ENCODE measurements at regions not wholly inside any gene's neighbourhood (a gene's known extent, or its start where the extent isn't known, plus 50 kb on each side); places are given as distances from the start of the nearest gene placed in this dataset.

GRCh38 chr18:14914771-14915170 is 166.8 kb downstream of the ANKRD30B start:
- TF ChIP-seq, protein P1, sequence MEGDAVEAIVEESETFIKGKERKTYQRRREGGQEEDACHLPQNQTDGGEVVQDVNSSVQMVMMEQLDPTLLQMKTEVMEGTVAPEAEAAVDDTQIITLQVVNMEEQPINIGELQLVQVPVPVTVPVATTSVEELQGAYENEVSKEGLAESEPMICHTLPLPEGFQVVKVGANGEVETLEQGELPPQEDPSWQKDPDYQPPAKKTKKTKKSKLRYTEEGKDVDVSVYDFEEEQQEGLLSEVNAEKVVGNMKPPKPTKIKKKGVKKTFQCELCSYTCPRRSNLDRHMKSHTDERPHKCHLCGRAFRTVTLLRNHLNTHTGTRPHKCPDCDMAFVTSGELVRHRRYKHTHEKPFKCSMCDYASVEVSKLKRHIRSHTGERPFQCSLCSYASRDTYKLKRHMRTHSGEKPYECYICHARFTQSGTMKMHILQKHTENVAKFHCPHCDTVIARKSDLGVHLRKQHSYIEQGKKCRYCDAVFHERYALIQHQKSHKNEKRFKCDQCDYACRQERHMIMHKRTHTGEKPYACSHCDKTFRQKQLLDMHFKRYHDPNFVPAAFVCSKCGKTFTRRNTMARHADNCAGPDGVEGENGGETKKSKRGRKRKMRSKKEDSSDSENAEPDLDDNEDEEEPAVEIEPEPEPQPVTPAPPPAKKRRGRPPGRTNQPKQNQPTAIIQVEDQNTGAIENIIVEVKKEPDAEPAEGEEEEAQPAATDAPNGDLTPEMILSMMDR (IDR thresholded peaks at IDR 0.05), result no peak
- TF ChIP-seq POLR2A (IDR thresholded peaks at IDR 0.05) (no peak), POLR2AphosphoS5 (IDR thresholded peaks at IDR 0.05) (no peak), EP300 (IDR thresholded peaks at IDR 0.05) (no peak)
